CD4-positive, alpha-beta memory T cell (primary cell): ENCODE measurements at regions not wholly inside any gene's neighbourhood (a gene's known extent, or its start where the extent isn't known, plus 50 kb on each side); places are given as distances from the start of the nearest gene placed in this dataset.
A peak's percentile ranks its signal among the peaks of the same experiment; 100 is the strongest.

Experiments used
- CTCF ChIA-PET: fragments of 350-600 bp; sonication (Branson Sonifier 250); formaldehyde crosslinking; loops from one replicate; lab custom pipeline; 2021; ENCODE audit warnings: inconsistent platforms; ENCODE audit not compliant: partially characterized antibody; lab: Charles Lee
- POLR2A ChIA-PET: fragments of 350-600 bp; sonication (Branson Sonifier 250); formaldehyde crosslinking; loops from one replicate; lab custom pipeline; 2021; ENCODE audit not compliant: partially characterized antibody; lab: Charles Lee
- DNase-seq, 5 donors: peaks; one replicate each; pipeline versions ENCODE4 v3.0.0 to v3.0.0-alpha.2; 2020 to 2022; ENCODE audit warnings: mixed read lengths in 1 of 5
- H3K27ac ChIP-seq: one replicate; pipeline ENCODE4 v1.7.0; 2013; ENCODE audit warnings: low read depth, low read length
- H3K27me3 ChIP-seq: 2 replicates; pipeline ENCODE4 v1.7.0; 2013; ENCODE audit warnings: mild to moderate bottlenecking, low read length, moderate library complexity; ENCODE audit not compliant: insufficient read depth
- H3K36me3 ChIP-seq: 2 replicates; pipeline ENCODE4 v1.7.0; 2013; ENCODE audit warnings: mild to moderate bottlenecking, low read length, moderate library complexity; ENCODE audit not compliant: insufficient read depth
- H3K4me1 ChIP-seq: 2 replicates; pipeline ENCODE4 v1.7.0; 2013; ENCODE audit warnings: mild to moderate bottlenecking, low read length, moderate library complexity; ENCODE audit not compliant: insufficient read depth
- H3K4me3 ChIP-seq, 2 donors: one replicate each; pipeline ENCODE4 v1.7.0; 2013; ENCODE audit warnings: low read length in 2 of 2, mild to moderate bottlenecking in 1 of 2
- H3K9me3 ChIP-seq, 2 donors: one replicate each; pipeline ENCODE4 v1.7.0; 2013; ENCODE audit warnings: low read length in 2 of 2, control low read depth in 1 of 2; ENCODE audit not compliant: control insufficient read depth in 1 of 2
- H3K27ac Mint-ChIP-seq, 7 donors: one replicate each; pipeline ENCODE4 v1.8.0; 2020 to 2021; ENCODE audit warnings: mixed read lengths in 7 of 7, mild to moderate bottlenecking in 6 of 7, inconsistent platforms in 3 of 7, moderate library complexity in 3 of 7
- H3K27me3 Mint-ChIP-seq, 2 donors: one replicate each; pipeline ENCODE4 v1.8.0; 2020 to 2021; ENCODE audit warnings: mixed read lengths in 2 of 2
- H3K36me3 Mint-ChIP-seq, 2 donors: one replicate each; pipeline ENCODE4 v1.8.0; 2020 to 2021; ENCODE audit warnings: mixed read lengths in 2 of 2, inconsistent platforms in 1 of 2, mild to moderate bottlenecking in 1 of 2
- H3K4me1 Mint-ChIP-seq, 4 donors: one replicate each; pipeline ENCODE4 v1.8.0; 2020 to 2021; ENCODE audit warnings: mixed read lengths in 4 of 4, mild to moderate bottlenecking in 1 of 4
- H3K4me3 Mint-ChIP-seq, 8 donors: one replicate each; pipeline ENCODE4 v1.8.0; 2020 to 2021; ENCODE audit warnings: mixed read lengths in 8 of 8, mild to moderate bottlenecking in 7 of 8, moderate library complexity in 6 of 8, inconsistent platforms in 3 of 8
- H3K9me3 Mint-ChIP-seq, 8 donors: one replicate each; pipeline ENCODE4 v1.8.0; 2020 to 2021; ENCODE audit warnings: mixed read lengths in 8 of 8, mild to moderate bottlenecking in 5 of 8, inconsistent platforms in 3 of 8, moderate library complexity in 1 of 8
- intact Hi-C: fragments of 100-400 bp; cut with micrococcal nuclease; formaldehyde crosslinking; loops from one replicate; pipeline ENCODE4 v1.15.1; 2023

DNA sequence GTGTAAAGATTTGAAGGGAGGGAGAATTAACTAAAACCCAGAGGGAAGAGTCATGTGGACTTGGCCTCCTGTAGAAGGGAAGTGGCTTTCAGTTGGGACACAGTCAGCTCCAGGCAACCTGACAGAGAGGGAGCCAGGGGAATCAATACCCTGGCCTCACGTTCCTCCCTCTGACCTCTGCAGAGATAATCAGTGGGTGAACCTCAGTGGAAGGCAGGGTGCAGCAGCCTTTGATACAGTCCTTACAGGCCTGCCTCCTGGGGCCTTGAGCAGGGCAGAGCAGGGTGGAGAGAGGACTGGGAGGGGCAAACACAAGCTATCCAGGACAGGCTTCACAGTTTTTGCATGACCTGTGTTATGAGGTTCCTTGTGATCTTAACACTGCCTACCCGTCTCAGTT, 61.9 kb upstream of the GPBP1 start:
- Mint-ChIP-seq H3K9me3 (peaks cover 0 to 2% (median 0%) of the 10 kb centered on the region in 8 donors), H3K27me3 (peaks cover 0 to 1% of the 10 kb centered on the region in 2 donors), H3K27ac (no peak overlapping the region), H3K4me1 (peaks cover 2 to 8% (median 7%) of the 10 kb centered on the region in 4 donors), H3K36me3 (no peaks in the 10 kb centered on the region), H3K4me3 (no peak overlapping the region)
- Histone ChIP-seq H3K9me3 (no peaks in the 10 kb centered on the region), H3K4me3 (no peak overlapping the region), H3K4me1 (peaks cover 5% of the 10 kb centered on the region), H3K27ac (no peak overlapping the region), H3K27me3 (no peaks in the 10 kb centered on the region), H3K36me3 (no peaks in the 10 kb centered on the region)
- POLR2A ChIA-PET = no interaction called here
- no peak for DNase-seq
- intact Hi-C loops = no loop called here
- CTCF ChIA-PET = no interaction called here

DNA sequence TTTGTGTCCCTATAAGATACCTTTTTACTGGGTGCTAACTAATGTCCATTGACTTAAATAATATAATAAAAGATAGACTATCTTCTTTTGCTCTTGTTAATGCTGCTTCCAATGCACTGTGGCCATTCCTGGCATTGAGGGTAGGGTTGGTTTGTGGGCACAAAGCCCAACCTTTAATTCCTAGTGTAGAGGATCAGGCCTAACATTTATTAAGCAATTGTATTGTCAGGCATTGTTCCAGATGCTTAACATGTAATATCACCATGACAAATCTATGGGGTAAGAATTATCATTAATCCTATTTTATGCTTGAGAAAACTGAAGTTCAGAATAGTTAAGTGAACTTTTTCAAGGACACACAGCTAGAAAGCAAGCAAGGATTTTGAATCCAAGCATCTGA, 60.4 kb upstream of the GPBP1 start:
- H3K4me1 Mint-ChIP-seq = peaks cover 8 to 21% (median 16%) of the 10 kb centered on the region in 4 donors
- H3K27ac ChIP-seq = no peak overlapping the region
- H3K4me1 ChIP-seq = peaks cover 20% of the 10 kb centered on the region
- H3K4me3 Mint-ChIP-seq = no peak overlapping the region
- H3K4me3 ChIP-seq = no peak overlapping the region
- peaks cover 0 to 1% of the 10 kb centered on the region in 2 donors for H3K27me3 Mint-ChIP-seq
- ChIA-PET POLR2A (no interaction called here), CTCF (no interaction called here)
- H3K36me3 Mint-ChIP-seq = no peaks in the 10 kb centered on the region
- intact Hi-C loops = no loop called here
- H3K9me3 ChIP-seq = no peaks in the 10 kb centered on the region
- no peak for DNase-seq
- H3K27me3 ChIP-seq = no peaks in the 10 kb centered on the region
- H3K27ac Mint-ChIP-seq = no peak overlapping the region
- H3K36me3 ChIP-seq = no peaks in the 10 kb centered on the region
- no peaks in the 10 kb centered on the region for H3K9me3 Mint-ChIP-seq

DNA sequence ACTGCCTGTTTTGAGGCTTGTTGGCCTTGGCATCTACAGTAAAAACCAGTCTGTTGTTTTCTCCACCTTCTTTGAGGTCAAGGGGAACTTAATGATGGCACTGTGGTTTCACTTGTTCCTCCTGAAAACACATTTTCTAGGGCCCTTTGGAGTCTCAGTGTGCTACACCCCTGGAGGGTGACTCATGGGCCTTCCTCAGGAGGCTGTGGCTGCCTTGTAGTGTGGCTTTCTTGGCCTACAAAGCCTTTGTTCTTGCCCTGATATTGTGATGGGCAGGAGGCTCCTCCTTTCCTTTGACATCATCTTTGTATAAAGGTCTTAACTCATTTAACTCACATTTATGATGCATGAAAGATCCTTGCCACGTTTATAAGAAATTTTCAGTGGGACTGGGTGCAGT, 56.3 kb upstream of the GPBP1 start:
- Mint-ChIP-seq H3K4me1 (peaks cover 8 to 21% (median 16%) of the 10 kb centered on the region in 4 donors), H3K4me3 (peak overlapping the region in 7 of 8 donors; percentile 3 to 68 (median 51)), H3K36me3 (peaks cover 0 to 2% of the 10 kb centered on the region in 2 donors), H3K9me3 (peaks cover 0 to 4% (median 2%) of the 10 kb centered on the region in 8 donors), H3K27me3 (no peaks in the 10 kb centered on the region), H3K27ac (peak overlapping the region; percentile 83 to 98 (median 94))
- no peaks in the 10 kb centered on the region for H3K27me3 ChIP-seq
- CTCF ChIA-PET = no interaction called here
- intact Hi-C loops = loop anchor here (1.0 to 5.0 kb wide), 3 partner anchors 56 to 210 kb away; partner anchors contain the start of genes MIER3 and SETD9
- peak; percentile 71 to 89 (median 82) for DNase-seq
- H3K36me3 ChIP-seq = no peaks in the 10 kb centered on the region
- H3K4me3 ChIP-seq = no peak overlapping the region
- POLR2A ChIA-PET = no interaction called here
- peak overlapping the region; percentile 23 for H3K27ac ChIP-seq
- H3K9me3 ChIP-seq = no peaks in the 10 kb centered on the region
- H3K4me1 ChIP-seq = peaks cover 20% of the 10 kb centered on the region

DNA sequence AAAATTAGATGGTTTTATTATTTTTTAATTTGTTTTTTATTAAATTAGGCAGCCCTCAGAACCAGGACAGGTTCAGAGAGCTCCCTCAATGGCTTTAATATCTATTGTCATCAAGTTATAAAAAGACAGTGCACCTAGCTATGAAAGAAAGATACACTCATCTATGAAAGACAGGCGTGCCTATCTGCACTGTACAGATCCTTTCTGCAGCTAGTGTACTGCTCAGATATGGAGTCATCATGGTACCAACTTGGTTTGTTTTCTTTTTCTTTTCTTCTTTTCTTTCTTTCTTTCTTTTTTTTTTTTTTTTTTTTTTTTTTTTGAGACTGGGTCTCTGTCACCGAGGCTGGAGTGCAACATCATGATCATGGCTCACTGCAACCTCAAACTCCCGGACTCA, 54.8 kb upstream of the GPBP1 start:
- H3K4me3 Mint-ChIP-seq = no peak overlapping the region
- intact Hi-C loops = loop anchor here (5.0 kb wide), 2 partner anchors 167 to 212 kb away; partner anchors contain the start of genes MIER3 and SETD9
- no peaks in the 10 kb centered on the region for H3K27me3 ChIP-seq
- H3K36me3 ChIP-seq = no peaks in the 10 kb centered on the region
- no peak for DNase-seq
- POLR2A ChIA-PET = no interaction called here
- H3K36me3 Mint-ChIP-seq = peaks cover 0 to 5% of the 10 kb centered on the region in 2 donors
- CTCF ChIA-PET = interaction anchor here (1.3 to 1.4 kb wide), 2 partner anchors 18 to 19 kb away, joined by 4 to 9 read pairs; no protein-coding TSS in a partner anchor
- no peaks in the 10 kb centered on the region for H3K9me3 ChIP-seq
- peaks cover 8 to 21% (median 16%) of the 10 kb centered on the region in 4 donors for H3K4me1 Mint-ChIP-seq
- no peak overlapping the region for H3K27ac ChIP-seq
- H3K4me3 ChIP-seq = no peak overlapping the region
- H3K27ac Mint-ChIP-seq = no peak overlapping the region
- H3K4me1 ChIP-seq = peaks cover 20% of the 10 kb centered on the region
- peaks cover 0 to 13% (median 5%) of the 10 kb centered on the region in 8 donors for H3K9me3 Mint-ChIP-seq
- no peaks in the 10 kb centered on the region for H3K27me3 Mint-ChIP-seq

DNA sequence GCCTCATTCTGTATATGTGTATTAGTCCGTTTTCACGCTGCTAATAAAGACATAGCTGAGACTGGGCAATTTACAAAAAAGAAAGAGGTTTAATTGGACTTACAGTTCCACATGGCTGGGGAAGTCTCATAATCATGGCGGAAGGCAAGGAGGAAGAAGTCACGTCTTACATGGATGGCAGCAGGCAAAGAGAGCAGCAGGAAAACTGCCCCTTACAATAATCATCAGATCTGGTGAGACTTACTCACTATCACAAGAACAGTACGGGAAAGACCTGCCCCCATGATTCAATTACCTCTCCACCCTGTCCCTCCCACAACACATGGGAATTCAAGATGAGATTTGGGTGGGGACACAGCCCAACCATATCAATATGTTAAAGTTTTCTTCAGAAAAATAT, 49.8 kb upstream of the GPBP1 start:
- intact Hi-C loops = no loop called here
- no peak for DNase-seq
- peaks cover 0 to 15% (median 5%) of the 10 kb centered on the region in 8 donors for H3K9me3 Mint-ChIP-seq
- no peaks in the 10 kb centered on the region for H3K36me3 ChIP-seq
- POLR2A ChIA-PET = no interaction called here
- no peaks in the 10 kb centered on the region for H3K27me3 Mint-ChIP-seq
- H3K36me3 Mint-ChIP-seq = peaks cover 0 to 5% of the 10 kb centered on the region in 2 donors
- H3K27ac ChIP-seq = no peak overlapping the region
- H3K9me3 ChIP-seq = no peaks in the 10 kb centered on the region
- H3K4me3 Mint-ChIP-seq = no peak overlapping the region
- CTCF ChIA-PET = interaction anchor here (1.0 to 1.6 kb wide), 2 partner anchors 14 to 223 kb away, joined by 3 to 4 read pairs; no protein-coding TSS in a partner anchor
- no peaks in the 10 kb centered on the region for H3K27me3 ChIP-seq
- H3K4me3 ChIP-seq = no peak overlapping the region
- no peaks in the 10 kb centered on the region for H3K4me1 ChIP-seq
- H3K4me1 Mint-ChIP-seq = no peaks in the 10 kb centered on the region
- no peak overlapping the region for H3K27ac Mint-ChIP-seq
